GM12872 (cell line): ENCODE measurements at regions not wholly inside any gene's neighbourhood (a gene's known extent, or its start where the extent isn't known, plus 50 kb on each side); places are given as distances from the start of the nearest gene placed in this dataset.

Source experiments
- CTCF ChIP-seq: IDR thresholded peaks from 3 replicates; pipeline ENCODE4 v1.5.1; 2011; ENCODE audit warnings: low read depth, mild to moderate bottlenecking, low read length, moderate library complexity; ENCODE audit not compliant: insufficient read depth

- no peak for TF ChIP-seq CTCF
These were observed 112.8 kb upstream of the MEF2A start for GRCh38 chr15:99452728-99453636.

- TF ChIP-seq CTCF: no peak
These were observed 112.2 kb upstream of the MEF2A start for GRCh38 chr15:99453637-99454030.

DNA sequence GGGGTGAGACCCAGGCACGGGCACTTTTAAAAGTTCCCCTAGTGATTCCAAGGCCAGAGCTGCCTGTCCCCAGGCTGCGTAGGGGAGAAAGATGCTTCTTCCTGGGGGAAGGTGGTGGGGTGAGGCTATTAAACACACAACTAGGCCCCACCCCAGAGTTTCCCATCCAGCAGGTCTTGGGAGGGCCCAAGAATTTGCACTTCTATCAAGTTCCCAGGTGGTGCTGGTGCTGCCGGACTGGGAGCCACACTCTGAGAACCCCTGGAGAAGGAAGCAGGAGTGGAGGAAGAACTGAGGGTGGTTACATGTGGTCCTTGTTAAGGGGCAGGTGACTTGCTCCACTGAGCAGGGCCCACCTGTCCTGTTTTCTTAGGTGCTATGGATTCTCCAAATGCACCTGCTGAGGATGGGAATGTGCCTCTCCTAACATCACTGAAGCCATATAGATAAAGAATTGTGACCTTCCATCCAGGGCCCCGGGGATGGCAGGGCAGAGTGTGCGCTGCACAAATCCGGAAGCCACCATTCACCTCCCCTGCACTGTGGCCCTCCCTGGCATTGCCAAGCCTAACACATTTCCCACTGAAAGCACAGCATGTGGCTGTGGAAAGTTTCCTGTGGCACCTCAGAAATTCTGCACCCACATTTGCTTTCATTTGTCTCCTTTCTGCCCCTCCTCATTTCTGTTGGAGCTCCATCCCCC lies 111.5 kb upstream of the MEF2A start:
- no peak for TF ChIP-seq CTCF

GRCh38 chr15:99454941-99455788 lies 110.6 kb upstream of the MEF2A start:
- no peak for TF ChIP-seq CTCF

GRCh38 chr15:99455789-99456160 lies 110.0 kb upstream of the MEF2A start:
- TF ChIP-seq CTCF: no peak

DNA sequence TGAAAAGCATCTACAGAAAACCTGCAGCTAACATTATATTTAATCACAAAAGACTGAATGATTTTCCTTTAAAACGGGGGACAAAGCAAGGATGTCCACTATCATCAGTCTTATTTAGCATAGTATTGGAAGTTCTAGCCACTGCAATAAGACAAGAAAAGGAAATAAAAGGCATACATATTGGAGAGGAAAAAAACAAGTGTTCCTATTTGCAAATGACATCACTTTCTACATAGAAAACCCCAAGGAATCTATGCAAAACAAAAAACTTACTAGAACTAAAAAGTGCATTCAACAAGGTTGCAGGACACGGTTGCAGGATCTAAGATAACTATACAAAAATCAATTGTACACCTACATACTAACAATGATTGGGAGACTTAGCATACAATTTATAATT lies 101.6 kb upstream of the MEF2A start:
- TF ChIP-seq CTCF: no peak

GRCh38 chr15:99466701-99467337 lies 99.0 kb upstream of the MEF2A start:
- no peak for TF ChIP-seq CTCF
